GM19035 (cell line): ENCODE measurements at regions not wholly inside any gene's neighbourhood (a gene's known extent, or its start where the extent isn't known, plus 50 kb on each side); places are given as distances from the start of the nearest gene placed in this dataset.

ENCODE experiments used
- ATAC-seq: cut with Tn5 transposase; IDR thresholded peaks from one replicate; pipeline ENCODE4 v1.9.1; 2021; ENCODE audit not compliant: unreplicated experiment

DNA sequence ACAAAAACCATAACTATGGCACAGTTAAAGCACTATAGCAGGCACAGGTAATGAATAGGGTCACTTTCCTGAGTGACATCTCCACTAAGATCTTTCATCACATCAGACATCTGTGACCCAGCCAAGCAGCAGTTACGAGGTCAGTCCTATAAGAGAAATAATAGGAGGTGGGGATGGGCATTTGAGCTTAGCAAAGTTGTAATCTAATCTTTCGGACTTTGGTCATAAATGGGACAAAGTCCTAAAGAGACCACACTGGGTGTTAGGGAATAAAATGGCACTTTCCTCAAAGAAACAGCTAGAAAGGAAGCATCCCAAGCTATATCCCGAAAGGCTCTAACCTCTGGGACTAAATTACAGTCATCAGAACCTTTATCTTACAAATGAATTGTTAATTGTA, 432.2 kb downstream of the PIK3R1 start:
- no peak for ATAC-seq

DNA sequence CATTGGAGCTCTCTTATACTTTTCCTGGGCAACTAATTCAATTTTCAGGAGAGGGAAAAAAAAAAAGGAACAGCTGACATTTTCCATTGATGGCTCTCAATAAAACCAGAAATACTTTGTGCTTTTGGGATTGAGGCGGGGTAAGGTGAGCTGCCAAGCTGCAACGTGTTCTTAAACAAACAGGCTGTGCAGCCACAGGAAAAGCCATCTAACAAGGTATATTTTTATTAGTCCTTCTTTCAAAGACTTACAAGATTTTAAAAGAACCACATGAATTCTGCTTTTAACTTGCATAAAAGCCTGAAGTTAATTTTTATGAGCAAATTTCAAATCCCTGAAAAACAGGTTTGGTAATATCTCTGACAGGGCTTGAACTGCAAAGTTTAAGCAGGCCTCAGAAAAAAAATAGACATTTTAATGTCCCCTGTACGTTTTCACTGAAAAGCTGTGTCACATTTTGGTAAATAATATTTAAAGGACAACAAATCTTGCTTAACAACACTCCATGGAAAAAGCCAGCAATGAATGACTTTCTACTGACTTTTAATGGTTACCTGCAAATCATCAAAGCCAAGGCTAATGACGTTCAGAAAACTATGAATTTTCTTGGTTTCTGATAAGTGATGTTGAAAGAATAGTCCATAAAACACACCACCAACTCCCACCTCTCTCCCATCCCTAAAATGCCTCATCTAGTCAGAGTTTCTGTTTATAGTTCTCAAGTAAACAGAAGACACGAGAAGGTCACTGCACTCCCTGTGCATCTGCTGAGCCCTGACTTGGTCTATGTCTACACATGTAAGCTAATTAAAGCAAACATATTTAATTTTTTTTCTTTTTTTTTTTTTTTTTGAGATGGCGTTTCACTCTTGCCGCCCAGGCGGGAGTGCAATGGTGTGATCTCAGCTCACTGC, 433.6 kb downstream of the PIK3R1 start:
- ATAC-seq: no peak

DNA sequence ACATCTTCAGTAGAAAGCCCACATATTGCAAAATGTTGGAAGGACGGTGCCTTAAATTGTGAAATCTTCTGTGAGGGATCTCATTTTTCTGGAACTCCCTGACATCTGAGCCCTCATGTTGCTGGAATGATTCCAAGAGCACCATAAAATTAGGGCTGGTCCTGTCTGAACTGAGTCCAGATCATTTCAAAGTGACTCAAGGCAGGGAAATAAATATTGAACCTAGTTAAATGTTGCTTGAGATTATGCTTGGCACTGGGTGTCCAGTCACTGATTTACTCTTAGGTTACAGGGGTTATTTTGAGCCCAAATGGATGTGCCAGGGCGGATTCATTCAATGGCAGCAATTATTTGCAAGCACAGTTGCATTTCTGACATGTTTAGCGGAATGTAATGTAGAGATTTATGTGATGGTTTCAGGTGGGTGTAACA, 437.0 kb downstream of the PIK3R1 start:
- ATAC-seq: no peak

DNA sequence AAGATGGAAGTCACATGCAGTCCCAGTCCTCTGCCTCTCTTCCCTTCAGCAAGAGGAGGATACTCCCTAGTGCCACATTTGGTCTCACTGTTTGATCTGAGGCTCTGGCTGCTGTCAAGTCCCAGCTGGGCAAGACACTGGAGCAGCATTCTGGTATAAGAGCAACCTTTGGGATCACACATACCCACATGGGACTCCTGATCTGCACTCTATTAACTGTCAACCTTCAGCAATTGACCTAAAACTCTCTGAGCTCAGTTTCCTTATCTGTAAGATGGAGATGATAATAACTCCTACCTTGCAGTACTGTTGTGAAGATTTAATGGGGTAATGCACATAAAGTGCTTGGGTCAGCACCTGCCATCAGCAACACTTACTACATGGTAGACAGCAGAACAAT, 437.9 kb downstream of the PIK3R1 start:
- ATAC-seq: no peak

DNA sequence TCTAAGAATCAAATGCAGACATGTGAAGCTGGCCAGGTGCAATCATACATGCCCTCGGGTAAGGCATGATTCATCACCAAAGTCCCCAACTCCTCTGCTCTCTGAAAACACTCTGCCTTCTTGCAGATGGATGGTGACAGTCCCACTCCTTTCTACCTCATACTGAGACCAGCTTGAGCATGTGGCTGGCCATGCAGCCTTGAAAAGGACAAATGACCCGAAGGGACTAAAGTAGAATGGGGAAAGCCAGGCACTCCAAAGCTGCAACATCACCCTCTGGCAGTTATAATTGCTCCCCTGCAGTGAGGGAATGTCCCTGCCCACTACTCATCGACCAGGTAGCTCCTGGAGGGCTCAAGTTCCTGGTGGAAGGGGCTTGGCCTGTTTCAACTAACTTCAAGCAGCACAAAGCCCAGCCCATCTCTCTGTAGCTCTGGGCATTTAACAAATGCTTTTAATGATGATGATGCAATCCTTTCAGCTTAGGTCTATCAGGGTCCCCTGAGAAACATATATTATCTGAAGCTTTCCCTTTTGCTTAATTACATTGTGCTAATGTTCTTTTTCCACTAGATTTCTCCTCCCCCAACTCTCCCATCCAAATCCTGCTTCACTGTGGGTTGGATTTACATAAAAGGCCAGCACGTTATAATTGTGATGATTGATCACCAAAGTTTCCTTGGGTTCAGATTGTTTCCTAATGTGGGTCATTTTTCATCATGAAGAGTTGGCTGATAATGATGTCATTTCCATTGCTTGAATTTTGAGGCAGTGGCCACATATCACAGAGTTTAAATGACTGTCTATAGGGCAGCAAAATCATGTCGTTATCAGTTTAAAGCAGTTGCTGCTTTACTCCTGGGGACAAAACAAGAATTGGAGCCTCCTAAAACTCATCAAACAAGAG, 436.5 kb upstream of the SLC30A5 start:
- ATAC-seq: no peak

DNA sequence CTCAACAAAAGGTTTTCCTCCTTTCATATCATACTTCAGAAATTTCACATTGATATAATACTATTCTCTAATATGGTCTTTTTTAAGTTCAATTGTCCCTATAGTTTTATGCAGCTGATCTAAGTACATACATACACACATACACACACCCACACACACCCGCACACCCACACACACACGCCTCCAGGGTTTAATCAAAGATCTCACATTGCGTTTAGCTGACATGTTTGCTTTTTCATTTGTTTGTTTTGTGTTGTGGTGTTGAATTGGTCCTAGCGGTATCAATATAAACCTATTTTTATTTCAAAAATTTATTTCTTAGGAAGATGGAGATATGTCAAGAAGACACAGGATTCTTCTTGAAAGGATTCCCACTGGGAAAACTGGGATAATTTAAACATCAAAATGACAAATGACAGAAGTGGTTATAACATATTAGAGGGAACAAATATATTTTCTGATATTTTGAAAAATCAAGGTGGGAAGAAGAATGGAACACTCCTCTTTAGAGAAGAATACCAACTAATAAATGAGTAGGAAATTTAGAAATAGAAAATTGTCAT, 434.9 kb upstream of the SLC30A5 start:
- no peak for ATAC-seq

DNA sequence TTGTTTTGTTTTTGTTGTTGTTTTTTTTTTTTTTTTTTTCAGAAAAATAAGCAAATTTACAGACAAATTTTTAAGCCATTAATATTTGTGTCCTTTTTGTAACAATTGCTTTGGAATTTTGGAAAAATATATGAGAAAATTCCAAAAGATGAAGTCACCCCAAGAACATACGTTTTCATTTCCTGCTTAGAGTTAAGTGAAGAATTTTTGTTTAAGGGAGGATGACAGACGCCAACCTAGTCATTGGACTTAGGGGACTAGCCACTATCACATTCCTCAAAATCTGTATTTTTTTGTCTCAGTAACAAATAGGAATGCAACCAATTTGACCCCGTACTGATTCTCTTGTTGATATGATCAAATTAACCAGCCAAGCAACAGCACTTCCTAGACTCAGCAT, 433.9 kb upstream of the SLC30A5 start:
- ATAC-seq: no peak

DNA sequence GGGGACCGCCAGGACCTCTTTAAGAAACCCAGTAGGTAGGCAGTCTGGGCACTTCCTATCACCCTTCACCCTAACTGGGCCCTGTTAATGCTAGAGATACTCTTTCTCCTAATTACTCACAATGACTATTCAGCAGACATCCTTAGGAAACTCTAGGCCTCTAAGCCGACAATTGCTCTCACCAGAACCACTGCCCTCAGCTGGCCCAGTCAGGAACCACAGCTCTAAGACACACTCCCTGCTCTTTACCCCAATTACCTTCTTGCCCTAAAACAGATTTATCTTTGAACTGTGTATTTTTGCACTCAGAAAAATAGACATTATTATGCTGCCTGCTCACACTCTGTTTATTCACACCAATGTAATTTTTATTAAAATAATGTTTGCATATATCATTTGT, 432.6 kb upstream of the SLC30A5 start:
- ATAC-seq: peak; percentile 73

DNA sequence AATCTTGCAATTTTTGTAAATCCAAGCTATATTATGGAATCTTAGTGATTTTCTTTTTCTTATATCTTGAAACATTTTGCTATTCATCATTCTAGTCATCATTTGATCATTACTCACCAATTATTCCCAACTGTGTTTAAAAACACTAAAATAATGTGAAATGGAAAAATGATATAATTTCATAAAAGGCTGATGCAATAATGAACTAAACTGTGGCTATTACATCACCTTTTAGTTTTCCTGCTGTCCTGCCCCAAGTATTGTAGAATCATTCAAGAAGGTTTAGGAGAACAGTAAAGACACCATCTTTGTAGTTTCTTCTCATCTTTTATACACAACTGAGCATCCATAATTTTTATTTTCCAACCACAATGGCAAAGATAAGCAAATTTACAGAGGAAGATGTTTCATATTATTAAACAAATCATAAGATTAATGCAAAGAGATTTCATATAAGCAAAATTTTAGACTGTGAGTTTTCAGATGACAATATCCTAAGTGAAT, 431.0 kb upstream of the SLC30A5 start:
- no peak for ATAC-seq

DNA sequence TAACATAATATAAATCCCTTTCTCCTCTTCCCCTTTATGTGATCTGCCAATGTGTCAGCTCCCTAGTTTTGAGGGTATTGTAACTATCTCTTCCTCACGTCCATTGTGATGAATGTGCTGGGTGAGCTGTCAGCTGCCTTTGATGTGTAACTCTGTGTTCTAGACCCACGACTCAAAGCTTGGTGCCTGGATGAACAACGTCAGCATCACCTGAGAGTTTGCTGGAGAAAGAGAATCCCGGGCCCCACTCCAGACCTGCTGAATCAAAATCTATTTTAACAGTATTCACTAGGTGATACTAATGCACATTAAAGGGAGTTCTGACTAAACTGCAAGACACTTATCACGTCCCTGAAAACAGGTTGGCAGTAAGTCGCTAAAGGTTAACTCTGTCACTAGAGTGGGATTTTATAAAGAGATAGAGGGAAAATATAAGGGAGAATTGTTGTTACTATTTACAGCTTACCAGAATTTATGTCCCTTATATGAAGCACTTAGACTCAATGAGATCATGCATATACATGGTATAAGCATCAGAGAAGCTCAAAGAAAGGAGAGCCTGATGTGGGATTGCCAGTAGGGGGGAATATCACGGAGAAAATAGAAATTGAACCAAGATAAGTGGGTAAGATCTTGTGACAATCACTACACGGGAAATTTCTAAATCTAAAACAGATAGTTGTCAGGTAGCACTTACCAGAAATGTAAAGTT, 423.8 kb upstream of the SLC30A5 start:
- no peak for ATAC-seq

DNA sequence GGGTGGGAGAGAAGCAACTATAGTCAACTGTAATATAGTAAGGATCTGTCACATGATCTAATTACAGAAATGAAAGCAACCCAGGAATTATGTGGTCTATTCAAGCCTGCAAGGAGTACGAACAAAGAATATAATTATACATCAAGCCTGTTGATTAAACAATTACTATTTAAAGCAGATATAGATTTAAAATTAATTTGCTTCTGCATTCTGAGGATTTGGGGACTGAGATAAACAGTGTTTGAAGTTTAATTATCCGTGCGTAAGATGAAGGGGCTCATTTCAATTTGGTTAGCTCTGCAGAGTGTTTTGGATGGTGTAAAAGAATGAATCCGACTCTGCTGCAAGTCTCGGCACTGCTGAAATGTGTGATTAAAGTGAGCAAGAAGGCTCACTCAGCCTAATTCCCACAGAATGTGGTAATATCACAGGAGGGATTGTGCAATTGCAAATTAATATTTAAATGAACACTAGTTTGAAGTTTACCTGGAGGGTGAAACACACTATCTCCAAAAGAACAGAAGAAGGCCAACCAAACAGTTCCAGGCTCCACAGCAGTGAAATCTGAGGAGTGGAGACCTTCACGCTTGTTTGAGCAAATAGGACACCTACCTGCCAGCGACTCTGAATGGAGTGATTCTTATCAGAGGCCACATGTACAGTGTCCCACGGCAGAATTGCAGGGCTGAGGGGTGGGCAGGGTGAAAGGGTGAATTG, 420.6 kb upstream of the SLC30A5 start:
- no peak for ATAC-seq

DNA sequence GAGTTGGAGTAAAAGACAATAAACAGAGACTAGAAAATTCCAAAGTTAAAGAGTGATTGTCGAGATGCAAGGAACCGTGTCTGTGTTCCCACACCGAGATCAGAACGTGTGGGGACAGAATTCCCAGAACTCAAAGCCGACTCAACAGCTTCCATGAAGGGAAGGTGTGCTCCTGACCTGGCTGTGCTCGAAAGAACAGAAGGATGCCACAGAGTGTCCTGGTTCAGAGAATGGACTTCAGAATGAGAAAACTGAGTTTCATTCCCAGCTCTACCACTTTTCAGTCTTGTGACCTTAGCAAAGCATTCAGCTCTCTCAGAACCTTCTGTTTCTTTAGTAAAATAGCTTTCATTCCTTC, 420.0 kb upstream of the SLC30A5 start:
- ATAC-seq: no peak

DNA sequence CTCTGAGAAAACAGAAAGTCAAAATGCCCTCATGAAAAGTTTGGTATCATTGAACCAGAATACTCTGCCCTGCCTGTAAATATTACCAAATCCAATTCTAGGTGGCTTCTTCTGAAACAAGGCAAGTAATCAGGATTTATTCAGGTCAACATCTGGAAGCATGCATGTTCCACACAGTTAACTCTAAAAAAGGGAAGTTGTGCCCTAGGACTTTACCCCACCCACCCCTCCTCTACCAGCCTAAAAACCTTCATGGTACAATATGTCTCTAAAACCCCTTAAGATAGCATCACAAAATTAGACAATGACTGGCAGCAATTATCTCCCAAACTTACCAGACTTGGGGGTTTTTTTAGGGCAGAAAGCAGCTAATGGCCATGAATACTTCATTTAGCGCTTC, 414.8 kb upstream of the SLC30A5 start:
- no peak for ATAC-seq

DNA sequence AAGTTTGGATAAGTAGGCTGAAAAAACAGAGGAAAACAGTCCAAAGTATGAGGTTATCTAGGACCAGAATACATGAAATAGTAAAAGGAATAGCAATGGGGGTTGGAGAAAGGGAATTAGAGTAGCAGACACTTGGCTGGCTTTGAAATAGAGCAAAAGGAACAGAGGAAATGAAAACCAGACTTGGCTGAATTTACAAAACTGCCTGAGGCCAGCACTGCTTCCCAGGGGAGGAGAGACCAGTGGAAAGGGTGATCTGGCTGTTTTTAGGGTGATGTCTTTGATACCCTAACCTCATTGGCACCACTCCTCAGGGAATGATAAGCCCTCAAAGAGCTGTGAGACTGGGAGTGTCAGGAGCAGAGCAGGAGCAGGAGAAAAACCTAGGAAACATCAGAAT, 413.4 kb upstream of the SLC30A5 start:
- no peak for ATAC-seq

DNA sequence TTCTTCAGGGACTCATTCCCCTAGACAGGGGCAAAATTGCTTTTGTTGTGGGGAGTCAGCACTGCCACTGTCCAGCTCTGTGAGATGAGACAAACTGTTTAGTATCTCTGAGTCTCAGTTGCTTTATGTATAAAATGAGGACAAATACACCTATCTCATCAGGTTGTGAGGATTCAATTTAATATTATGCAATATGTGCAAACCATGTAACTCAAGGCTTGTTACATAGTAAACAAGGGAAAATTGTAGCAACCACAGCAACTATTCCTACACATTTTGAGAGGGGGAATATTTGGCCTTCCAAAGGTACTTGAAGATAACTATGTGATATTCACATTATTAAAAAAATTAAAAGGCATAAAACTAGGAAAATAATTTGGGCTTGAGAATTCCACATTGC, 411.9 kb upstream of the SLC30A5 start:
- ATAC-seq: no peak

DNA sequence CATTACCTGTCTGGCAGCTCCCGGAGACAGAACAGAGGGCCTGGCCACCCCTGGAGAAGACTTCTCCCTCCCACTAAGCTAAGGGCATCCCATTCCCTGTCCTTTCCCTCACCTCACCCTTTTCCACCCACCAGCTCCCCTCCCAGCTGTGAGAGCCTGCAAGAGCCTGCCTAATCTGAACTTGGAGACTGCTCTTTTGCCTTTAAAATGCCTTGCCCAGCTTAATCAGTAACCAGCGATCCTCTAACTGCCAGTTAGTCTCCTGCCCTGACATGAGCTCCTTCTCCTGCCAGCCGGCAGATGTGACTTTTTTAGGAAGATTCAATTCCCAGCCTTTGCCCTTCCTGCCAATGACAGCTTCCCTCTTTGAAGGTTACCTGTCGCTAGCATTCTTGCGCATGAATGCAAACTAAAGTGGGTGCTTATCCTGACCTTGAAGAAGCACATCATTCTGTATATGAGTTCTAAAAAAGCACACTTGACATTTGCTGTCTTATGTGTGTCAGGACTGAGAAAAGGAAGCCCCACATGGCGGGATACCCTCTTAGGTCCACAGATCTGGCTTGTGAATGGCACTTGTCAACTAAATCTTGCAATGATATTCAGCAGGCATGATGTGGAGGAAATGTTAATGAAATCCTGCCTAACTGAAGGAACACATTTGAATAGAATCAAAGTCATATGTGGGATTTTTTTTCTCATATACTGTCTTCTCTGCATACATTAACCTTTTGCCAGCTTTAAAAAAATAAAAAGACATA, 411.2 kb upstream of the SLC30A5 start:
- no peak for ATAC-seq

DNA sequence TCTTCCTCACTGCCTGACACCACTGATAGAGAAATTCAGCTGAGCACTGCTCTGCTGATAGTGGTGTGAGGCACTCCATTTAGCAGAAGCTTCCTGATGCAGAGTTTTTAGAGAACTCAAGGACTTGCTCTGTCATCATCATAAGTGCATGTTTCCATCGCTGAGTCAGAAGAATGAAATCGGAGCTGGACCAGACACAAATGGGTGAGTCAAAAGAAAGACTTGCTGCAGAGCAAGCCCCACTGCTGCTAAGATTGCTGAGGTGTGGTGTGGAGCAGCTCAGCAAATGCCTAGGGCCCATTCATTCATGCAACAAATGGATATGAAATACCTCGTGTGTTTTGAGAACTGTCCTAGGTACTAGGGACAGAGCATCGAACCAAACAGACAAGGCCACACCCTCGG, 410.2 kb upstream of the SLC30A5 start:
- ATAC-seq: no peak

DNA sequence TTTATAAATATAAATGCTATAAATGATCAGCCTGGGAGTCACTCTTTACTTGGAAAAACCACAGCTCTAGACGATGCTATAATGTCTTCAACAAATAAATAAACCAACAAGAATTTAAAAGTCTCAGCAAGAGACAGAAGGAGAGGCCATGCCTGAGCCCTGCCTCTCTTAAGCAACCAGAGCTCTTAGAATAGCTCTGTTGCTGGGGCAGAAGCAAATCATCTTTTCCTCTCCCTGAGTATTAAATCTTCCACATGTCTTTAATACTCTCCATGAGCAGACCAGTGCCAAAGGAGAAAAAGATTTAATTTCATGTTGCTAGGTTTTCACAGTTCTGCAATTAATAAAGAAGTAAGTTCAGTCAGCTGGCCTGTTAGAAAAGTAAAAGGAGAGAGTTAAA, 408.0 kb upstream of the SLC30A5 start:
- no peak for ATAC-seq

DNA sequence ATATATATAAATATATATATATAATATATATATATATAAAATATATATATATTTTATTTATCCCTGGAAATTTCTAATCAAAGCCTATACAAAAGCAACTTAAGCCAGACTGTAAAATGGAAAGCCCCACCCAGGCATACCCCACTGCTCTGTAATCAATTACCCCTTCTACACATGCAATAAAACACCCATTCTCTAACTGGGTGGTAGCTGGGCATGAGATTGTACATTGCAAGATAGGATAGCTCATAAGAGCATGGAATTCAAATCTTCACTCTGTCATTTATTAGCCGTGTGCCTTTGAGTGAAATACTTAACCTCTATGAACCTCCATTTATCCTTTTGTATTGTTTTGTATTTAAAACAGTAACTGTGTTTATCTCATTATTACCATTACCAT, 405.3 kb upstream of the SLC30A5 start:
- no peak for ATAC-seq

DNA sequence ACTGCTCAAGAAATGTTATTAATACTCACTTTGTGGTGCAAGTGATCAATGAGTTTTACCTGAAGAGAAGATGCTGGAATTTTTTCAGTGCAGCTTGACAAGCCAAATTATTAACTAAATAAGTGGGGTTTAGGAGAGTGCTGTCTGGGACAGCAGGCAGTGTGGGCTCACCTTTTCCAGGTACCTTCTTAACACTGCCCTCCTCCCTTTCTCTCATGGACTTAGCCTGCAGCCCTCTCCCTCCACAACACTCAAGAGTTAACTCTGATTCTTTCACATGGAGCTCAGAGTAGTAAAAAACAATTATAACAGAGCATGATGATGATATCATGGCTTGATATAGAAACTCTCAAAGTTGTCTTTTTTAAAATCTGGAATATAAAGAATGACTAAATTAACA, 404.8 kb upstream of the SLC30A5 start:
- no peak for ATAC-seq
